ENCODE measurements at regions not wholly inside any gene's neighbourhood (a gene's known extent, or its start where the extent isn't known, plus 50 kb on each side); places are given as distances from the start of the nearest gene placed in this dataset.

DNA sequence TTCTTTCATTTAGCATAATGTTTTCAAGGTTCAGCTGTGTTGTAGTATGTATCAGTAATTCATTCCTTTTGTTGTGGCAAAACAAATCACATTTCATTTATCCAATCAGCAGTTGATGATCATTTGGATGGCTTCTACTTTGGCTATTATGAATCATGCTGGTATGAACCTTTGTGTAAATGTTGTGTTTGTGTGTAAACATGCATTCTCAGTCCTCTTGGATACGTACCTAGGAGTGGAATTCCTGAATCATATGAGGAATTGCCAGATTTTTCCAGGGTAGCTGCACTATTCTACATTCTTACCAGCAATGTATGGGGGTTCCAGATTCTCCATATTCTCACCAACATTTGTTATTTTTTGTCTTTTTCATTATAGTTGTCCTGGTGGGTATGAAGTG, 578.5 kb upstream of the MKI67 start:
- TF ChIP-seq SMARCB1 (IDR thresholded peaks at IDR 0.05; ENCODE audit: insufficient read length, low read depth) (no peak), MAFF (IDR thresholded peaks at IDR 0.05; ENCODE audit: low read length) (no peak), RCOR1 (IDR thresholded peaks at IDR 0.05; ENCODE audit: borderline replicate concordance in 1 of 2, low read depth in 2 of 2, low read length in 2 of 2) (no peak), U2AF2 (optimal IDR thresholded peaks at IDR 0.05; ENCODE audit: low read depth, low read length) (no peak), ZNF24 (IDR thresholded peaks at IDR 0.05) (no peak), POLR2AphosphoS5 (IDR thresholded peaks at IDR 0.05; ENCODE audit: control insufficient read depth, insufficient read depth, low read depth, low read length) (no peak), CHCHD3 (CRISPR knock-in tag; IDR thresholded peaks at IDR 0.05) (no peak)

All from K562 (cell line).